Neural crest cell (in vitro differentiated cells): ENCODE measurements at regions not wholly inside any gene's neighbourhood (a gene's known extent, or its start where the extent isn't known, plus 50 kb on each side); places are given as distances from the start of the nearest gene placed in this dataset.
"Not testable (repeated sequence)": the region's sequence is repeated elsewhere in the genome, so short reads cannot be mapped to it uniquely, and the experiment has no call there.

Source experiments
- DNase-seq: peaks from one replicate; pipeline ENCODE4 v3.0.0; 2021; ENCODE audit warnings: low read depth, mixed read lengths, low spot score
- H3K27ac Mint-ChIP-seq: one replicate; pipeline ENCODE4 v1.8.0; 2021; ENCODE audit warnings: mild to moderate bottlenecking, mixed read lengths; ENCODE audit not compliant: unreplicated experiment
- H3K27me3 Mint-ChIP-seq: 2 replicates; pipeline ENCODE4 v1.8.0; 2021; ENCODE audit warnings: low read depth, mild to moderate bottlenecking, mixed read lengths
- H3K36me3 Mint-ChIP-seq: 2 replicates; pipeline ENCODE4 v1.8.0; 2021; ENCODE audit warnings: low read depth, mild to moderate bottlenecking, mixed read lengths
- H3K4me1 Mint-ChIP-seq: 2 replicates; pipeline ENCODE4 v1.8.0; 2021; ENCODE audit warnings: mixed read lengths
- H3K4me3 Mint-ChIP-seq: one replicate; pipeline ENCODE4 v1.8.0; 2021; ENCODE audit warnings: mild to moderate bottlenecking, mixed read lengths
- H3K9me3 Mint-ChIP-seq: 2 replicates; pipeline ENCODE4 v1.8.0; 2021; ENCODE audit warnings: mixed read lengths
- CTCF ChIP-seq: fragments of 200-600 bp; sonication (generic); conservative IDR thresholded peaks from 2 replicates; pipeline ENCODE4 v1.5.0; 2021; ENCODE audit warnings: antibody characterized with exemption, mild to moderate bottlenecking

- no peak for DNase-seq
- Mint-ChIP-seq H3K4me3 (no peak overlapping the region), H3K9me3 (no peaks in the 10 kb centered on the region), H3K4me1 (peaks cover 78% of the 10 kb centered on the region), H3K36me3 (peaks cover 3% of the 10 kb centered on the region), H3K27me3 (peaks cover 33% of the 10 kb centered on the region), H3K27ac (no peak overlapping the region)
- TF ChIP-seq CTCF = no peak
Observed at GRCh38 chr16:86737083-86737482, 158.7 kb downstream of the FOXL1 start.

GRCh38 chr16:86738322-86738721, 160.0 kb downstream of the FOXL1 start:
- not testable (repeated sequence) for DNase-seq, H3K36me3 Mint-ChIP-seq, H3K27ac Mint-ChIP-seq, H3K4me3 Mint-ChIP-seq, H3K9me3 Mint-ChIP-seq
- Mint-ChIP-seq H3K27me3 (peaks cover 21% of the 10 kb centered on the region), H3K4me1 (peaks cover 78% of the 10 kb centered on the region)

GRCh38 chr16:86739178-86739577, 160.8 kb downstream of the FOXL1 start:
- DNase-seq = no peak
- Mint-ChIP-seq H3K4me1 (peaks cover 69% of the 10 kb centered on the region), H3K9me3 (no peaks in the 10 kb centered on the region), H3K27me3 (peaks cover 12% of the 10 kb centered on the region), H3K4me3 (no peak overlapping the region), H3K27ac (peak overlapping the region; percentile 58), H3K36me3 (peaks cover 3% of the 10 kb centered on the region)
- no peak for TF ChIP-seq CTCF

- Mint-ChIP-seq H3K27ac (peak overlapping the region; percentile 20), H3K9me3 (no peaks in the 10 kb centered on the region), H3K4me3 (peak overlapping the region; percentile 49), H3K27me3 (peaks cover 7% of the 10 kb centered on the region), H3K4me1 (peaks cover 63% of the 10 kb centered on the region), H3K36me3 (peaks cover 3% of the 10 kb centered on the region)
- DNase-seq = no peak
- no peak for TF ChIP-seq CTCF
Observed at GRCh38 chr16:86739808-86740207, 161.5 kb downstream of the FOXL1 start.

GRCh38 chr16:86740298-86740697, 161.9 kb downstream of the FOXL1 start:
- peak overlapping the region; percentile 54 for H3K27ac Mint-ChIP-seq
- peaks cover 3% of the 10 kb centered on the region for H3K36me3 Mint-ChIP-seq
- peaks cover 5% of the 10 kb centered on the region for H3K27me3 Mint-ChIP-seq
- no peak for DNase-seq
- H3K9me3 Mint-ChIP-seq = no peaks in the 10 kb centered on the region
- TF ChIP-seq CTCF = no peak
- H3K4me1 Mint-ChIP-seq = peaks cover 58% of the 10 kb centered on the region
- peak overlapping the region; percentile 49 for H3K4me3 Mint-ChIP-seq

- H3K36me3 Mint-ChIP-seq = peaks cover 3% of the 10 kb centered on the region
- DNase-seq = peak; percentile 53
- TF ChIP-seq CTCF = no peak
- peaks cover 2% of the 10 kb centered on the region for H3K27me3 Mint-ChIP-seq
- peaks cover 60% of the 10 kb centered on the region for H3K4me1 Mint-ChIP-seq
- H3K27ac Mint-ChIP-seq = peak overlapping the region; percentile 98
- no peaks in the 10 kb centered on the region for H3K9me3 Mint-ChIP-seq
- peak overlapping the region; percentile 90 for H3K4me3 Mint-ChIP-seq
Observed at GRCh38 chr16:86740906-86741799, 162.8 kb downstream of the FOXL1 start.
